Type B pancreatic cell (in vitro differentiated cells): ENCODE measurements at regions not wholly inside any gene's neighbourhood (a gene's known extent, or its start where the extent isn't known, plus 50 kb on each side); places are given as distances from the start of the nearest gene placed in this dataset.

Experiments used
- DNase-seq: peaks from one replicate; pipeline ENCODE4 v3.0.0; 2021; ENCODE audit warnings: mixed read lengths; ENCODE audit not compliant: unreplicated experiment; ENCODE audit errors: extremely low spot score
- H3K27ac Mint-ChIP-seq: 2 replicates; pipeline ENCODE4 v1.8.0; 2021; ENCODE audit warnings: mild to moderate bottlenecking, mixed read lengths
- H3K27me3 Mint-ChIP-seq: 2 replicates; pipeline ENCODE4 v1.8.0; 2021; ENCODE audit warnings: mixed read lengths
- H3K36me3 Mint-ChIP-seq: 2 replicates; pipeline ENCODE4 v1.8.0; 2021; ENCODE audit warnings: mixed read lengths
- H3K4me1 Mint-ChIP-seq: one replicate; pipeline ENCODE4 v1.8.0; 2021; ENCODE audit warnings: mixed read lengths; ENCODE audit not compliant: unreplicated experiment
- H3K4me3 Mint-ChIP-seq: 2 replicates; pipeline ENCODE4 v1.8.0; 2021; ENCODE audit warnings: mild to moderate bottlenecking, mixed read lengths
- H3K9me3 Mint-ChIP-seq: 2 replicates; pipeline ENCODE4 v1.8.0; 2021; ENCODE audit warnings: mixed read lengths
- CTCF ChIP-seq: fragments of 200-600 bp; sonication (generic); conservative IDR thresholded peaks from 2 replicates; pipeline ENCODE4 v1.5.0; 2021; ENCODE audit warnings: antibody characterized with exemption, mild to moderate bottlenecking

DNA sequence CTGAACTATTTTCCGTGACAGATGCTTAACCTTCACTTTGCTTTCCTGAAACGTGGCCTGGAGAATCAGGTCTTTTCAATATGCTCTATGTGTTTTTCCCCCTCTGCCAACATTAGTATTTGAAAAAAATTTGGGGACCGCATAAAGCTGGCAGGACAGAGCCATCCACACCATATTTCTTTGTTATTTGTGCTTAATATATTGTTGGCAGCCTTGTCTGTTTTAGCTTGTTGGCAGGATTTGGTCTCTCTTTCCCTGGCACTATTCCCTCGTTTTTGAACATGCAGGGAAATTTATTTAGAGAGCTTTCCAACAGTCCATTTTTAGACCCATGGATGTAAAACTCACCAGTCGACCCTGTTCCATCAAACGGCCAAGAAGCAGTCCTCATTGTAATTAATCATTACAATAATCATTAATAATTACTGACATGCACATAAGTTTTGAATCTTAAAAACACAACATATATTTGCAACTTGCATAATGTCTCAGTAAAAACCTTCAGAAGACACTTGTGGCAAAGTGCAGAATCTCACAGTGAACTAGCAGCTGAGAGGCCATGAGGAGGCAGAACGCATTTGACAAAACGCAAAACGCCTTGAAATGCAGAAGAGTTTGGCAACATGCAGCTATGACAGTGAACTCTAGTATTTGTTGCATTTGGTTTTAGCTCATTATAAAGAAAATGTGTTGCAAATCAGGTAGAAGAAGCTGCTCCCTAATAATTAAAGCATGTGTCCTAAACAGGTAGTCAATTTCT, 514.2 kb downstream of the C6orf118 start:
- Mint-ChIP-seq H3K36me3 (no peaks in the 10 kb centered on the region), H3K4me1 (no peaks in the 10 kb centered on the region), H3K27ac (no peak overlapping the region), H3K27me3 (no peaks in the 10 kb centered on the region), H3K9me3 (peaks cover 3% of the 10 kb centered on the region), H3K4me3 (no peak overlapping the region)
- no peak for DNase-seq
- no peak for TF ChIP-seq CTCF

- H3K36me3 Mint-ChIP-seq = no peaks in the 10 kb centered on the region
- no peak for TF ChIP-seq CTCF
Measured at GRCh38 chr6:164792666-164793065, 516.7 kb downstream of the C6orf118 start.

GRCh38 chr6:164791498-164791897, 517.9 kb downstream of the C6orf118 start:
- no peak overlapping the region for H3K27ac Mint-ChIP-seq
- no peak for DNase-seq

More at GRCh38 chr6:164792666-164793065, 516.7 kb downstream of the C6orf118 start:
- DNase-seq = no peak
- Mint-ChIP-seq H3K4me3 (no peak overlapping the region), H3K27me3 (no peaks in the 10 kb centered on the region), H3K4me1 (no peaks in the 10 kb centered on the region), H3K27ac (no peak overlapping the region), H3K9me3 (no peaks in the 10 kb centered on the region)

GRCh38 chr6:164763788-164764187, 545.6 kb downstream of the C6orf118 start:
- Mint-ChIP-seq H3K27me3 (no peaks in the 10 kb centered on the region), H3K36me3 (no peaks in the 10 kb centered on the region), H3K4me3 (no peak overlapping the region), H3K9me3 (peaks cover 6% of the 10 kb centered on the region), H3K27ac (no peak overlapping the region), H3K4me1 (no peaks in the 10 kb centered on the region)
- no peak for TF ChIP-seq CTCF
- DNase-seq = no peak

More at GRCh38 chr6:164791498-164791897, 517.9 kb downstream of the C6orf118 start:
- H3K4me1 Mint-ChIP-seq = no peaks in the 10 kb centered on the region
- H3K4me3 Mint-ChIP-seq = no peak overlapping the region
- no peaks in the 10 kb centered on the region for H3K36me3 Mint-ChIP-seq
- TF ChIP-seq CTCF = no peak
- H3K9me3 Mint-ChIP-seq = no peaks in the 10 kb centered on the region
- no peaks in the 10 kb centered on the region for H3K27me3 Mint-ChIP-seq

DNA sequence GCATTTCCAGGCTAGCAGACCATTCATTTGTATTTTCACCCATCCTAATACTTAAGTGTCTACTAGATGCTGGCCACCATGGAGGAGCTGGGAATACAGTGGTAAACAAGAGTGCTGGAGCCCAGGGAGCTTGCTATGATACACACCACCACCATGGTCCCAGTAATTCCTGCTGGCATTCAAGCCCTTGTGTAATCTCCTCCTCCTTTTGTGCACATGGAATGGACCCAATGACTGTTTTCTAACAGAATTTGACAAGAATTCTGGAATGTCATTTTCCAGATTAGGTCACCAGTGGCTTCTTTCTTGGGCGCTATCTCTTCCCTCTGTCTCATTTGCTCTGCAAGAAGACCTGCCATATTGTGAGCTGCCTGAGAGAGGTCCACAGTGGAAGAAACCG, 552.0 kb downstream of the C6orf118 start:
- no peak for DNase-seq
- H3K9me3 Mint-ChIP-seq = peaks cover 4% of the 10 kb centered on the region
- no peaks in the 10 kb centered on the region for H3K27me3 Mint-ChIP-seq
- H3K4me3 Mint-ChIP-seq = no peak overlapping the region
- H3K36me3 Mint-ChIP-seq = no peaks in the 10 kb centered on the region
- no peaks in the 10 kb centered on the region for H3K4me1 Mint-ChIP-seq
- no peak for TF ChIP-seq CTCF
- H3K27ac Mint-ChIP-seq = no peak overlapping the region
